ENCODE measurements at regions not wholly inside any gene's neighbourhood (a gene's known extent, or its start where the extent isn't known, plus 50 kb on each side); places are given as distances from the start of the nearest gene placed in this dataset.
"Not testable (repeated sequence)": the region's sequence is repeated elsewhere in the genome, so short reads cannot be mapped to it uniquely, and the experiment has no call there.

DNA sequence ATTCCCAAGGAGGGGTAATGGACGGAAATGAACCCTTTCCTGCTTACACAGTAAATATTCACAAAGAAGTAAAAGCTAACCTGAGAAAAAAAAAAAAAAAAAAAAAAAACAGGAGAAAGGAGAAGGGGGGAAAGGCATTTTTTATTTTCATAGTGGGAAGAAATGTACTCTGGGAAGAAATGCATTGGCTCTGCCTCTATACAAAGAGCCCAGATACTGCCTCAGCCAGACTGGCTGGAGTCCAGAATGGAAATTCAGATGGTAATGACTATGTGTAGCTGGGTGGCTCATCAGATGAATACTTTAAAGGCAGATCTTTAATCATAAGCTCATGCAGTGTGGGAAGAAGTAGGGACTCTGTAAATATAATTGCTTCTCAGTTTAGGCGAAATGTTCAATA, 124.9 kb upstream of the ZNF608 start:
- in situ Hi-C loops (cut with HindIII; ENCODE audit: low sequenced_read_pairs), result no loop called here

DNA sequence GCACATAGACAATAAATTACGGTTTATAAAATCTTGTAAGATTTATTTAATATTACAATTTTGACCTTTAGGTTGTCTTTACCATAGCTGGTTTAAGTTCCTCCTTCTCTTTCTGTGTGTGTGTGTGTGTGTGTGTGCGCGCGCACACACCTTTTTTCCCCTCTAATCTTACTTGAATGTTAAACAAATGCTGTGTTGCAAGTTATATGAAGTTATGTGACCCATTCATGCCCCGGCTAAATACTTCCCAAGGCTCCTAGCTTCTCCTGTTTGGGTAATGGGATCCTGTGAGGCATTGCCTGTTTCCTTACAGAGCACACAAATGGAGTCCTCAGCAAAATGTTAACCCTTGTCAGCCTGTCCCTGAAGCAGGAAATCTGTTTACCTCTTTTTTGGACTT, 125.6 kb upstream of the ZNF608 start:
- in situ Hi-C loops (cut with HindIII; ENCODE audit: low sequenced_read_pairs), result no loop called here

DNA sequence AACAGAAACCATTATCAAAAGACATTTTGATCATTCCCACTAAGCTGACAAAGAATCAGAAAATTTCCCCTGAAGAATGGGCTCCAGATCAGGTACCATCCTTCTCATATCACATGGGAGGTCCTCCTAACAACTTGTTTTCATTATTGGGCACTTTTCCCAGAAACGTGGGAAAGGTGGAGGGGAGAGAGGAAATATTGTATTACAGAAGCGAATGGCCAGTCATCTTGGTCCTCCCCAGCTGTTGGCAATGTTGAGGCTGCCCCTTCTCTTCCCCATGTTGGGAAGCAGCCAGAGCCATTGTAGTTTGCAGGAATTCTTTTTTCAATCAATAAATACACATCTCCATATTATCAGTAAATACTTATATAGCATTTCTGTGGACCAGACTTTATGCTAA, 126.2 kb upstream of the ZNF608 start:
- in situ Hi-C loops (cut with HindIII; ENCODE audit: low sequenced_read_pairs), result no loop called here

GRCh38 chr5:124873188-124873587, 126.7 kb upstream of the ZNF608 start:
- in situ Hi-C loops (cut with HindIII; ENCODE audit: low sequenced_read_pairs), result no loop called here

GRCh38 chr5:124873713-124874112, 127.3 kb upstream of the ZNF608 start:
- in situ Hi-C loops (cut with HindIII; ENCODE audit: low sequenced_read_pairs), result no loop called here

DNA sequence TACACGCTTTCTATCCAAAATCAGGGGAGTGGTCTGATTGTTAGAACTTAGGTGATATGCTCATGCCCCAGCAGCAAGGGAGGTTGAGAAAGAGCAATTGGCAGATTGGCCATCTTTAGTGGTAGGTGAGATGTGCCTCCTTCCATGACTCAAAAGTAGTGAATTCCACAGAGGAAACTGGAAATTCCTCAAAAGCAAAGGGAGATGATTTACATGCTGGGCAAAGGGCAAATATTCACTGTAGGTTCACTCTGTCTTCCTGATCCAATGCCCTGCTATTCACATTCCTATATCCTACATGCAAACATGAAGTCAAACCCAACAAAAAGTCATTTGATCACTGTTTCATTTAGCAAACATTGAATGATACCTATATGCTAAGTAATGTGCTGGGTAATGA, 130.1 kb upstream of the ZNF608 start:
- in situ Hi-C loops (cut with HindIII; ENCODE audit: low sequenced_read_pairs), result no loop called here

GRCh38 chr5:124876983-124877382, 130.5 kb upstream of the ZNF608 start:
- in situ Hi-C loops (cut with HindIII; ENCODE audit: low sequenced_read_pairs), result no loop called here

DNA sequence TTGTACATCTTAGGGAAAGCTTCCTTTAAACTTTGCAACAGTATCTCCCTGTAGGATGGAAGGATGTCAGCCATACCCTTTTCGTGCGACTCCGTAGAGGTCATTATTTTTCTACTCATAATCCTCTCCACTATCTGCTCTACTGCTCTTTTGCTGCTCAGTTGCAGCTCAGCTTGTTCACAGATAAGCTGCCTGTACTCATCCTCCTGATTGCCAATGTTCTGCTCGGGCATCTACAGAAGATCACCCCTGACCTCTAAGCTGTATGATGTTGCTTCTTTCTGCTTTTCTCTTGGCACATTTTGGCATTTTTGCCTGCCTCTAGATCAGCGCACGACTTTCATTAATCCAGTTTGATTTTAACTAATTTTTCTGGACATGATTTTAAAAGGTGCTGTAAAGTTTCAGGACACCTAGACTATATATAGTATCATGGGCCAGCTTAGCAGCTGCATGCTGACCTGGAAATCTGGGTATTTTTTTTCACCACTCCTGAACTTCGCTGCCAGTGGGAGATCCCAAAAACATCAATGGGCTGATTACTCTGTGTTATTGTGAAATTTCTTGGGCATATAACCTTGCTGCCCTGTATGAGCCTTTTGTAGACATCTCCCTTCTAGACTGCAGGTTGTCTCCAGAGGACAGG, 131.2 kb upstream of the ZNF608 start:
- in situ Hi-C loops (cut with HindIII; ENCODE audit: low sequenced_read_pairs), result no loop called here

DNA sequence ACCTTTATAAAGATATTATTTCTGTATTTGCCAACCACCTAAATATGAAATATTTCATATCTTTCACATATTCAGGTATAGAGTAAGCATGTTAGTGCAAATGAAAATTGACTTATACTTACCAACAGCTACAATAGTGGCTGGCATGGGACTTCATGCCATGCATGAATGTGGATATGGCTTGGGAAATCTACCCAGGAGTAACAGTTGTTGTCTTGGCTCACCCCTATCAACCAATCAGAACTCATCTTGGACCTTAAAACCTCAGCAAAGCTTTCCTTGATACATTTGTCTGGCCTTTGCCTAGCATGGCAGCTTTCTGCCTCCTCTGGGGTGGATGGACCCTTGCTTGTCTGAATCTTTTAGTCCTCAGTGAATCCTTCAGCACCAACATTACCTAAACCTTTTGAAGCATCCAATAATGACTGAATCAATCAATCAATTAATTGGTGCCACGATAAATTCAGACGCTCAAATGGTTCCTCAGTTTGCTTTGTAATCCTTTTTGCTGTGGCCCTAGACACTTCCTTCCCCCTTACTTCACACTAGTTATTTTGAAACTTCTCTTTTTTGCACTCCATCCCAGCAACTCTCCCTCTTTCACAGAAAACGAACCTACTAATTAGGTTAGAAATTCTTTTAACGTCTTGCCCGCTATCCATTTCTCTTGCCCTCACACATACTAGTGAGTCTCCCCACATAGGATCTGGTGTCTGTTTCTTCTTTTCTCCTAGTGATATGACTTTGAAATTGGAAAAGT, 132.3 kb upstream of the ZNF608 start:
- in situ Hi-C loops (cut with HindIII; ENCODE audit: low sequenced_read_pairs), result no loop called here

GRCh38 chr5:124880903-124881697, 134.7 kb upstream of the ZNF608 start:
- in situ Hi-C loops (cut with HindIII; ENCODE audit: low sequenced_read_pairs), result no loop called here

GRCh38 chr5:124883681-124884080, 137.2 kb upstream of the ZNF608 start:
- in situ Hi-C loops (cut with HindIII; ENCODE audit: low sequenced_read_pairs), result no loop called here

- in situ Hi-C loops (cut with HindIII; ENCODE audit: low sequenced_read_pairs), result no loop called here
Measured at GRCh38 chr5:124884114-124884513, 137.7 kb upstream of the ZNF608 start.

DNA sequence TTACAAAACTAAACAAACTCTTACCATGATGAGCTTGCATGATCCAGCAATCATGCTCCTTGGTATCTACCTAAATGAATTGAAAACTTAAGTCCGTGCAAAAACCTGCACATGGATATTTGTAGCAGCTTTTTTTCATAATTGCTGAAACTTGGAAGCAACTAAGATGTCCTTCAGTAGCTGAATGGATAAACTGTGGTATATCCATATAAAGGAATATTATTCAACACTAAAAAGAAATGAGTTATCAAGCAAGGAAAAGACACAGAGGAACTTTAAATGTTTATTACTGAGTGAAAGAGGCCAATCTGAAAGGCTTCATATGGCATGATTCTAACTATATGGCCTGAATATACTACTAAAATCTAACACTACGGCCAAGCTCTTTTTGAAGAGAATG, 139.1 kb upstream of the ZNF608 start:
- in situ Hi-C loops (cut with HindIII; ENCODE audit: low sequenced_read_pairs), result no loop called here

DNA sequence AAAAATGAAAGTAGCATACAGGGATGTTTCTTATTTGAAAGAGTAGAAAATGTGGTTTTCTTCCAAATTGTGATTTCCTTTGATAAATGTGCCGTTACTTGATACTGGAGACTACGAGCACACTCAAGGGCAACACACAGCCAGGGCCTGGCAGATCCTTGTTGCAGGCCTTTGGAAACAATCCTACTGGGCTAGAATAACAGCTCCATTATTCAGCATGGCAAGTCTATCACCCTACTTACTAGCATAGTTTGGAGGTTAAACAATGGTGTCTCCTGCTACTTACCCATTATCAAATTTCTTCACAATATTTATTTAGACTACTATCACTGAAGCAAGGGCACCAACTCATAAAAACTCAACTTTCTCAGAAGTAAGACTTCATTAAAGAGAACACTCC, 140.8 kb upstream of the ZNF608 start:
- in situ Hi-C loops (cut with HindIII; ENCODE audit: low sequenced_read_pairs), result no loop called here

GRCh38 chr5:124888050-124888506, 141.6 kb upstream of the ZNF608 start:
- in situ Hi-C loops (cut with HindIII; ENCODE audit: low sequenced_read_pairs), result no loop called here

DNA sequence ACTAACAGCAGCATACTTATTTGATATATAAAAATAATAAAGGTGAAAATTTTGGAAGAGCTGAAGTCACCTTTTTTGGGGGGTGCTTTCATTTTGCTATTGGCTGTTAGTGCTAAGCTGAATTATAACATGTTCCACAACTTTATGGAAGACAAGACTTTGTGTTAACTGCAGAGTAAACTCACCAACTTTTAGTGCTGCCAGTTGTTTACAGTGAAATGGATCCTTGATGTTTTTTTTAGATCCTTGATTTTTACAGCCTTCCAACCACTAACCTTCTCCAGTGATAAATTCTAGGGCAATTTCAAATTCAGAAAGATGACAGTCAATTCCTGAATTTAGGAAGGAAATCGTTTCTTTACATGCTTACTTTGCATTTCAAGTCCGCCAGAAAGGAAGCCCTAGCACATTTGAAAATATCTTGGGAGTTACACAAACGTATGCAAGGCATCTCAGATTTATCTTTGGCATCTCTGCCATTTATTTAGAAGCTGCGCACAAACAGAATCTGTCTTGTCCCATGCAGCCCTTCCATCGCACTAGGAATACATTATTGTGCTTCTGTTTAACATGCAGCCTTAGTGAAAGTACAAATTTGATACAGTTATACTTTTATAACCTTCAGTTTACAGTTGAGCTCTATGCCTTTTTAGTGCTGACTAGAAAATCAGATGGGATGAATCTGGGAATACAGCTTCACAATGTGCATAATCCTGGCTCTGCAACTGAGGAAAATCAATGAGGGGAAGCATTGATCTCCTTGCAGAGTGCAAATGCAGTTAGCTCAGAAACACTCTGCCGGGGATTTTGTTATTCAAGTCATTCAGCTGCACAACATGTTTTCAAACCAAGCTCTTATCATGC, 142.4 kb upstream of the ZNF608 start:
- in situ Hi-C loops (cut with HindIII; ENCODE audit: low sequenced_read_pairs), result no loop called here

GRCh38 chr5:124889486-124889825, 143.0 kb upstream of the ZNF608 start:
- in situ Hi-C loops (cut with HindIII; ENCODE audit: low sequenced_read_pairs), result no loop called here

- in situ Hi-C loops (cut with HindIII; ENCODE audit: low sequenced_read_pairs), result no loop called here
Measured at GRCh38 chr5:124889850-124890249, 143.4 kb upstream of the ZNF608 start.

- in situ Hi-C loops (cut with HindIII; ENCODE audit: low sequenced_read_pairs), result not testable (repeated sequence)
Measured at GRCh38 chr5:124890442-124890841, 144.0 kb upstream of the ZNF608 start.

- in situ Hi-C loops (cut with HindIII; ENCODE audit: low sequenced_read_pairs), result no loop called here
Measured at GRCh38 chr5:124891179-124891578, 144.7 kb upstream of the ZNF608 start.

Data from DLD1 (cell line).